Epithelial cell of prostate (primary cell): ENCODE measurements at regions not wholly inside any gene's neighbourhood (a gene's known extent, or its start where the extent isn't known, plus 50 kb on each side); places are given as distances from the start of the nearest gene placed in this dataset.
"Not testable (repeated sequence)": the region's sequence is repeated elsewhere in the genome, so short reads cannot be mapped to it uniquely, and the experiment has no call there.

Experiments used
- DNase-seq: peaks from one replicate; pipeline ENCODE4 v3.0.0-alpha.2; 2011; ENCODE audit warnings: low read depth, low spot score
- H3K27ac ChIP-seq: fragments of 450-650 bp; 2 replicates; pipeline ENCODE4 v1.5.1; 2017; ENCODE audit warnings: mild to moderate bottlenecking

GRCh38 chr11:100409267-100409666 lies 277.8 kb upstream of the ARHGAP42 start:
- not testable (repeated sequence) for DNase-seq, H3K27ac ChIP-seq

GRCh38 chr11:100419518-100419917 lies 267.6 kb upstream of the ARHGAP42 start:
- no peak overlapping the region for H3K27ac ChIP-seq
- no peak for DNase-seq

GRCh38 chr11:100434821-100435641 lies 252.1 kb upstream of the ARHGAP42 start:
- no peak for DNase-seq

GRCh38 chr11:100438376-100438775 lies 248.7 kb upstream of the ARHGAP42 start:
- no peak for DNase-seq
- H3K27ac ChIP-seq: no peak overlapping the region

More at GRCh38 chr11:100434821-100435641, 252.1 kb upstream of the ARHGAP42 start:
- H3K27ac ChIP-seq: no peak overlapping the region

- H3K27ac ChIP-seq: no peak overlapping the region
- no peak for DNase-seq
Measured at GRCh38 chr11:100441086-100441485, 246.0 kb upstream of the ARHGAP42 start.

GRCh38 chr11:100442017-100442416 lies 245.1 kb upstream of the ARHGAP42 start:
- DNase-seq: no peak
- no peak overlapping the region for H3K27ac ChIP-seq

GRCh38 chr11:100445231-100445735 lies 241.8 kb upstream of the ARHGAP42 start:
- H3K27ac ChIP-seq: no peak overlapping the region
- DNase-seq: no peak

GRCh38 chr11:100451801-100452460 lies 235.2 kb upstream of the ARHGAP42 start:
- not testable (repeated sequence) for H3K27ac ChIP-seq

GRCh38 chr11:100459811-100460210 lies 227.3 kb upstream of the ARHGAP42 start:
- DNase-seq: no peak
- H3K27ac ChIP-seq: no peak overlapping the region

More at GRCh38 chr11:100451801-100452460, 235.2 kb upstream of the ARHGAP42 start:
- not testable (repeated sequence) for DNase-seq

GRCh38 chr11:100460426-100460825 lies 226.7 kb upstream of the ARHGAP42 start:
- no peak for DNase-seq
- no peak overlapping the region for H3K27ac ChIP-seq

GRCh38 chr11:100467821-100468508 lies 219.1 kb upstream of the ARHGAP42 start:
- no peak overlapping the region for H3K27ac ChIP-seq
- no peak for DNase-seq

- no peak for DNase-seq
- H3K27ac ChIP-seq: no peak overlapping the region
Measured at GRCh38 chr11:100469835-100470234, 217.3 kb upstream of the ARHGAP42 start.

GRCh38 chr11:100472727-100473389 lies 214.2 kb upstream of the ARHGAP42 start:
- no peak overlapping the region for H3K27ac ChIP-seq
- no peak for DNase-seq

GRCh38 chr11:100473390-100473740 lies 213.7 kb upstream of the ARHGAP42 start:
- no peak for DNase-seq

GRCh38 chr11:100484948-100485347 lies 202.1 kb upstream of the ARHGAP42 start:
- DNase-seq: peak; percentile 16
- H3K27ac ChIP-seq: no peak overlapping the region

More at GRCh38 chr11:100473390-100473740, 213.7 kb upstream of the ARHGAP42 start:
- H3K27ac ChIP-seq: no peak overlapping the region

- no peak overlapping the region for H3K27ac ChIP-seq
- no peak for DNase-seq
Measured at GRCh38 chr11:100498780-100499179, 188.3 kb upstream of the ARHGAP42 start.

- no peak for DNase-seq
- no peak overlapping the region for H3K27ac ChIP-seq
Measured at GRCh38 chr11:100501450-100501849, 185.6 kb upstream of the ARHGAP42 start.

GRCh38 chr11:100512475-100512874 lies 174.6 kb upstream of the ARHGAP42 start:
- peak overlapping the region; percentile 22 for H3K27ac ChIP-seq
- DNase-seq: peak; percentile 76

GRCh38 chr11:100515087-100515486 lies 172.0 kb upstream of the ARHGAP42 start:
- H3K27ac ChIP-seq: no peak overlapping the region
- no peak for DNase-seq

- no peak overlapping the region for H3K27ac ChIP-seq
- DNase-seq: no peak
Measured at GRCh38 chr11:100525197-100525596, 161.9 kb upstream of the ARHGAP42 start.
